ENCODE measurements at regions not wholly inside any gene's neighbourhood (a gene's known extent, or its start where the extent isn't known, plus 50 kb on each side); places are given as distances from the start of the nearest gene placed in this dataset.

- Histone ChIP-seq H3K27ac (ENCODE audit: low read depth in 2 of 2, low read length in 1 of 2) (no peak overlapping the region), H2AFZ (ENCODE audit: low read depth) (no peak overlapping the region), H3K9me3 (no peaks in the 10 kb centered on the region), H3K27me3 (ENCODE audit: insufficient read depth) (no peaks in the 10 kb centered on the region), H4K20me1 (ENCODE audit: insufficient read depth) (no peaks in the 10 kb centered on the region), H3K4me2 (no peak overlapping the region), H3K79me2 (ENCODE audit: insufficient read depth) (no peaks in the 10 kb centered on the region), H3K9me2 (no peaks in the 10 kb centered on the region), H3K9ac (no peak overlapping the region), H3K36me3 (replicated peaks in 1 of 2; ENCODE audit: control insufficient read depth in 1 of 2, insufficient read depth in 2 of 2, low read length in 1 of 2) (no peaks in the 10 kb centered on the region), H3F3A (replicated peaks; ENCODE audit: insufficient read depth) (no peaks in the 10 kb centered on the region), H3K4me3 (ENCODE audit: low read depth in 2 of 2, low read length in 1 of 2) (no peak overlapping the region), H3K4me1 (ENCODE audit: control insufficient read depth in 1 of 2, insufficient read depth in 2 of 2, low read depth in 1 of 2, low read length in 1 of 2) (peaks cover 0 to 7% of the 10 kb centered on the region in 2 experiments; a peak in 1 of 4 replicates)
- POLR2A ChIA-PET, result no interaction called here
- CTCF ChIA-PET, result no interaction called here
- DNase-seq, result no peak
- 8% methylated on average over 3 of the region's 5 CpGs for WGBS (ENCODE audit: low lambda C conversion rate)
- no peak for TF ChIP-seq EZH2phosphoT487 (IDR thresholded peaks at IDR 0.05; ENCODE audit: borderline replicate concordance, low read depth)
- no peak for TF ChIP-seq MXI1 (IDR thresholded peaks at IDR 0.05; ENCODE audit: low read depth, low read length)
- TF ChIP-seq RAD21 (IDR thresholded peaks at IDR 0.05; ENCODE audit: low read length), result no peak
- TF ChIP-seq POLR2AphosphoS5 (IDR thresholded peaks at IDR 0.05; ENCODE audit: low read depth, low read length), result no peak
- TF ChIP-seq RCOR1 (IDR thresholded peaks at IDR 0.05; ENCODE audit: low read length), result no peak
- no peak for TF ChIP-seq TEAD4 (IDR thresholded peaks at IDR 0.05; ENCODE audit: borderline replicate concordance, insufficient read depth)
- no peak for TF ChIP-seq YY1 (IDR thresholded peaks at IDR 0.05; ENCODE audit: low read depth)
- TF ChIP-seq ZBTB33 (IDR thresholded peaks at IDR 0.05; ENCODE audit: borderline replicate concordance, low read depth), result no peak
- no peak for TF ChIP-seq FOSL2 (IDR thresholded peaks at IDR 0.05; ENCODE audit: borderline replicate concordance, low read depth)
- TF ChIP-seq EP300 (IDR thresholded peaks at IDR 0.05; ENCODE audit: borderline replicate concordance in 1 of 2, low read depth in 1 of 2, low read length in 1 of 2), result no peak
- no peak for TF ChIP-seq RFX5 (IDR thresholded peaks at IDR 0.05; ENCODE audit: low read length)
- no peak for TF ChIP-seq PBX3 (IDR thresholded peaks at IDR 0.05)
Observed at GRCh38 chr2:129061069-129061768, 742.6 kb upstream of the HS6ST1 start.

- H3K36me3 ChIP-seq (replicated peaks in 1 of 2; ENCODE audit: control insufficient read depth in 1 of 2, insufficient read depth in 2 of 2, low read length in 1 of 2), result no peaks in the 10 kb centered on the region
- H3K4me1 ChIP-seq (ENCODE audit: control insufficient read depth in 1 of 2, insufficient read depth in 2 of 2, low read depth in 1 of 2, low read length in 1 of 2), result peaks cover 0 to 7% of the 10 kb centered on the region in 2 experiments; a peak in 1 of 4 replicates
- no peaks in the 10 kb centered on the region for H3F3A ChIP-seq (replicated peaks; ENCODE audit: insufficient read depth)
- H3K4me3 ChIP-seq (ENCODE audit: low read depth in 2 of 2, low read length in 1 of 2), result no peak overlapping the region
- no peak overlapping the region for H3K27ac ChIP-seq (ENCODE audit: low read depth in 2 of 2, low read length in 1 of 2)
- H3K79me2 ChIP-seq (ENCODE audit: insufficient read depth), result no peaks in the 10 kb centered on the region
- H3K4me2 ChIP-seq, result no peak overlapping the region
- ChIA-PET CTCF (no interaction called here), POLR2A (no interaction called here)
- no peaks in the 10 kb centered on the region for H3K27me3 ChIP-seq (ENCODE audit: insufficient read depth)
- DNase-seq, result no peak
- no peak overlapping the region for H2AFZ ChIP-seq (ENCODE audit: low read depth)
- no peaks in the 10 kb centered on the region for H3K9me3 ChIP-seq
- H3K9me2 ChIP-seq, result no peaks in the 10 kb centered on the region
- H4K20me1 ChIP-seq (ENCODE audit: insufficient read depth), result no peaks in the 10 kb centered on the region
- H3K9ac ChIP-seq, result no peak overlapping the region
- WGBS (ENCODE audit: low lambda C conversion rate), result 17% methylated on average over 1 of the region's 1 CpG
- TF ChIP-seq MEF2A (IDR thresholded peaks at IDR 0.05; ENCODE audit: borderline replicate concordance, low read depth) (no peak), GATA2 (CRISPR knock-in tag; IDR thresholded peaks at IDR 0.05) (no peak), RXRA (IDR thresholded peaks at IDR 0.05; ENCODE audit: borderline replicate concordance, low read depth) (no peak), FOXJ3 (CRISPR knock-in tag; IDR thresholded peaks at IDR 0.05) (no peak), MAX (IDR thresholded peaks at IDR 0.05; ENCODE audit: low read depth) (no peak), ELF1 (IDR thresholded peaks at IDR 0.05) (no peak), USF2 (IDR thresholded peaks at IDR 0.05; ENCODE audit: borderline replicate concordance, low read depth, low read length) (no peak), MXI1 (IDR thresholded peaks at IDR 0.05; ENCODE audit: low read depth, low read length) (no peak), IRF3 (IDR thresholded peaks at IDR 0.05; ENCODE audit: low read depth, low read length) (no peak), RFX5 (IDR thresholded peaks at IDR 0.05; ENCODE audit: low read length) (no peak), FOSL2 (IDR thresholded peaks at IDR 0.05; ENCODE audit: borderline replicate concordance, low read depth) (no peak), SIN3A (IDR thresholded peaks at IDR 0.05; ENCODE audit: borderline replicate concordance, low read depth, low read length) (no peak), RCOR1 (IDR thresholded peaks at IDR 0.05; ENCODE audit: low read length) (no peak), RAD21 (IDR thresholded peaks at IDR 0.05; ENCODE audit: low read length) (no peak), TCF12 (IDR thresholded peaks at IDR 0.05) (no peak), EP300 (IDR thresholded peaks at IDR 0.05; ENCODE audit: borderline replicate concordance in 1 of 2, low read depth in 1 of 2, low read length in 1 of 2) (no peak), FOXM1 (IDR thresholded peaks at IDR 0.05; ENCODE audit: low read depth) (no peak)
Observed at GRCh38 chr2:129061769-129062121, 743.1 kb upstream of the HS6ST1 start.

Data from SK-N-SH (cell line).